Ovary (tissue), 3 donors: ENCODE measurements at regions not wholly inside any gene's neighbourhood (a gene's known extent, or its start where the extent isn't known, plus 50 kb on each side); places are given as distances from the start of the nearest gene placed in this dataset.

ENCODE experiments used
- CTCF ChIP-seq, 3 donors: fragments of 450-650 bp in 2 of 3; fragments of 200-600 bp in 1 of 3; IDR thresholded peaks; one replicate each; pipeline versions ENCODE4 v1.5.1 to v1.8.0; 2016 to 2022; ENCODE audit warnings: antibody characterized with exemption in 3 of 3, mild to moderate bottlenecking in 1 of 3
- EP300 ChIP-seq: sonication (generic); formaldehyde crosslinking; IDR thresholded peaks from one replicate; pipeline ENCODE4 v1.6.1; 2017; ENCODE audit warnings: antibody characterized with exemption
- POLR2A ChIP-seq: fragments of 450-650 bp; IDR thresholded peaks from one replicate; pipeline ENCODE4 v1.6.1; 2017; ENCODE audit warnings: antibody characterized with exemption, mild to moderate bottlenecking, moderate library complexity
- donor health status: DM: no; HTN: no; CAD: no.

- no peak for TF ChIP-seq CTCF (IDR thresholded peaks at IDR 0.05)
- no peak for TF ChIP-seq POLR2A
- TF ChIP-seq EP300 = no peak
These were observed 92.3 kb upstream of the UQCRFS1 start for GRCh38 chr19:29305268-29305667.
